ENCODE measurements at regions not wholly inside any gene's neighbourhood (a gene's known extent, or its start where the extent isn't known, plus 50 kb on each side); places are given as distances from the start of the nearest gene placed in this dataset.
A peak's percentile ranks its signal among the peaks of the same experiment; 100 is the strongest.

DNA sequence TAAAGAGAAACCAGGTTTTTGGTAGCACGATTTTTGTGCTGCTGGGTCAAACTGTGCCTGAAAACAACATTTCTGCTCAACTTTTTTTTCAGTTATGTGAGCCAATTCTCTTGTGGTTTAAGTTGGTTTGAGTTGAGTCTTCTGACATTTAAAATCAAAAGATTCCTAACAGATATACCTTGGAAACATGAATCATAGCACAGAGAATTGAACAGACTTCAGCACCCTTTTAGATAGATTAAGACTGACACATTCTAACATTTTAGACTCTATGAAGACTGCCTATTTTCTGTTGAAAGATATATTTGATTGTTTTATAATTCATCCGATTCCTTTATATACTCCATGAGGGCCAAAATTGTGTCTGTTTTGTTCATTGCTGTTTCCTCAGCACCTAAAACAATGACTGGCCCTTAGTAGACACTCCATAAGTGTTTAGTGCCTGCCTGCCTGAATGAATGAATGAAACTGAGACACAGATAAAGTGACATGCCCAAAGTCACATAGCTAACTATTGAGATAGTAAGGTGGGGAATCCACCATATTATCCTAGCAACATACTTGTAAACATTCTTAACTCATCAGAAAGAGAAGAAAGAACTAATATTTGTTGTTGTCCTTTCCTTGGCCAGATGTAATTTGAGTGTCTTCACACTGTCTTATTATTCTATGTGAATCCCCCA lies 624.0 kb downstream of the MID1IP1 start:
- Histone ChIP-seq H3K27ac (no peak overlapping the region), H3K9me3 (ENCODE audit: low read depth) (no peaks in the 10 kb centered on the region), H3K36me3 (no peaks in the 10 kb centered on the region), H3K4me3 (no peak overlapping the region), H3K27me3 (no peaks in the 10 kb centered on the region), H3K4me1 (ENCODE audit: low read depth) (peaks cover 19% of the 10 kb centered on the region)
- DNase-seq (ENCODE audit: low read depth in 1 of 2, low spot score in 1 of 2) = no peak
- TF ChIP-seq, protein P1, sequence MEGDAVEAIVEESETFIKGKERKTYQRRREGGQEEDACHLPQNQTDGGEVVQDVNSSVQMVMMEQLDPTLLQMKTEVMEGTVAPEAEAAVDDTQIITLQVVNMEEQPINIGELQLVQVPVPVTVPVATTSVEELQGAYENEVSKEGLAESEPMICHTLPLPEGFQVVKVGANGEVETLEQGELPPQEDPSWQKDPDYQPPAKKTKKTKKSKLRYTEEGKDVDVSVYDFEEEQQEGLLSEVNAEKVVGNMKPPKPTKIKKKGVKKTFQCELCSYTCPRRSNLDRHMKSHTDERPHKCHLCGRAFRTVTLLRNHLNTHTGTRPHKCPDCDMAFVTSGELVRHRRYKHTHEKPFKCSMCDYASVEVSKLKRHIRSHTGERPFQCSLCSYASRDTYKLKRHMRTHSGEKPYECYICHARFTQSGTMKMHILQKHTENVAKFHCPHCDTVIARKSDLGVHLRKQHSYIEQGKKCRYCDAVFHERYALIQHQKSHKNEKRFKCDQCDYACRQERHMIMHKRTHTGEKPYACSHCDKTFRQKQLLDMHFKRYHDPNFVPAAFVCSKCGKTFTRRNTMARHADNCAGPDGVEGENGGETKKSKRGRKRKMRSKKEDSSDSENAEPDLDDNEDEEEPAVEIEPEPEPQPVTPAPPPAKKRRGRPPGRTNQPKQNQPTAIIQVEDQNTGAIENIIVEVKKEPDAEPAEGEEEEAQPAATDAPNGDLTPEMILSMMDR (IDR thresholded peaks at IDR 0.05; ENCODE audit: low read depth, low read length) = no peak

GRCh38 chrX:39426101-39426500 lies 624.8 kb downstream of the MID1IP1 start:
- Histone ChIP-seq H3K4me1 (ENCODE audit: low read depth) (peaks cover 19% of the 10 kb centered on the region), H3K9me3 (ENCODE audit: low read depth) (no peaks in the 10 kb centered on the region), H3K4me3 (no peak overlapping the region), H3K27ac (no peak overlapping the region), H3K36me3 (no peaks in the 10 kb centered on the region), H3K27me3 (no peaks in the 10 kb centered on the region)
- TF ChIP-seq, protein P1 (IDR thresholded peaks at IDR 0.05; ENCODE audit: low read depth, low read length) = no peak
- no peak for DNase-seq (ENCODE audit: low read depth in 1 of 2, low spot score in 1 of 2)

GRCh38 chrX:39427492-39427891 lies 626.2 kb downstream of the MID1IP1 start:
- Histone ChIP-seq H3K4me1 (ENCODE audit: low read depth) (peaks cover 23% of the 10 kb centered on the region), H3K9me3 (ENCODE audit: low read depth) (no peaks in the 10 kb centered on the region), H3K27ac (peak overlapping the region; percentile 83), H3K4me3 (no peak overlapping the region), H3K36me3 (no peaks in the 10 kb centered on the region), H3K27me3 (no peaks in the 10 kb centered on the region)
- peak; percentile 21 to 52 for DNase-seq (ENCODE audit: low read depth in 1 of 2, low spot score in 1 of 2)
- TF ChIP-seq, protein P1 (IDR thresholded peaks at IDR 0.05; ENCODE audit: low read depth, low read length) = no peak

GRCh38 chrX:39427906-39428305 lies 626.6 kb downstream of the MID1IP1 start:
- TF ChIP-seq, protein P1 (IDR thresholded peaks at IDR 0.05; ENCODE audit: low read depth, low read length) = no peak
- H3K4me1 ChIP-seq (ENCODE audit: low read depth) = peaks cover 23% of the 10 kb centered on the region
- H3K27ac ChIP-seq = peak overlapping the region; percentile 83
- no peaks in the 10 kb centered on the region for H3K9me3 ChIP-seq (ENCODE audit: low read depth)
- no peaks in the 10 kb centered on the region for H3K27me3 ChIP-seq
- H3K4me3 ChIP-seq = no peak overlapping the region
- no peaks in the 10 kb centered on the region for H3K36me3 ChIP-seq
- peak in 1 of 2 donors; percentile 17 for DNase-seq (ENCODE audit: low read depth in 1 of 2, low spot score in 1 of 2)

DNA sequence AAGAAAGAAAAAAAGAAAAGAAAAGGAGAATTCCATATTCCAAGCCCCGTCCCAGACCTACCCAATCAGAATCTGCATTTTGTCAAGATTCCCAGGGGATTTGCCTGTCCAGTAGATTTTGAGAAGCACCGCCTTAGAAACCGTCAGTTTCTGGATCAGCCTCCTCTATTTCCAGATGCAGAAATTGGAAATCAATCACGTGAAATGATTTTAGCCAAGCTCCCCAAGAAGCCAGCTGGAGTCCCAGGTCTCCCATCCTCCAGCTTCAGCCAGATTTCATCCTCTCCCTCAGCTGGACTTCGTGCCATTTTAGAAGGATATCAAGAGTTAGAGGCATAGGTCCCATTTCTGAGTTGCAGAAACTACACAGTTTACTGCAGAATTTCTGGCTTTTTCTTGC lies 629.3 kb downstream of the MID1IP1 start:
- Histone ChIP-seq H3K27ac (no peak overlapping the region), H3K27me3 (no peaks in the 10 kb centered on the region), H3K36me3 (no peaks in the 10 kb centered on the region), H3K4me1 (ENCODE audit: low read depth) (peaks cover 23% of the 10 kb centered on the region), H3K9me3 (ENCODE audit: low read depth) (no peaks in the 10 kb centered on the region), H3K4me3 (no peak overlapping the region)
- TF ChIP-seq, protein P1 (IDR thresholded peaks at IDR 0.05; ENCODE audit: low read depth, low read length) = no peak
- no peak for DNase-seq (ENCODE audit: low read depth in 1 of 2, low spot score in 1 of 2)
